GM19438 (cell line): ENCODE measurements at regions not wholly inside any gene's neighbourhood (a gene's known extent, or its start where the extent isn't known, plus 50 kb on each side); places are given as distances from the start of the nearest gene placed in this dataset.

Source experiments
- ATAC-seq: cut with Tn5 transposase; IDR thresholded peaks from one replicate; pipeline ENCODE4 v1.9.1; 2021; ENCODE audit warnings: low read depth; ENCODE audit not compliant: unreplicated experiment

DNA sequence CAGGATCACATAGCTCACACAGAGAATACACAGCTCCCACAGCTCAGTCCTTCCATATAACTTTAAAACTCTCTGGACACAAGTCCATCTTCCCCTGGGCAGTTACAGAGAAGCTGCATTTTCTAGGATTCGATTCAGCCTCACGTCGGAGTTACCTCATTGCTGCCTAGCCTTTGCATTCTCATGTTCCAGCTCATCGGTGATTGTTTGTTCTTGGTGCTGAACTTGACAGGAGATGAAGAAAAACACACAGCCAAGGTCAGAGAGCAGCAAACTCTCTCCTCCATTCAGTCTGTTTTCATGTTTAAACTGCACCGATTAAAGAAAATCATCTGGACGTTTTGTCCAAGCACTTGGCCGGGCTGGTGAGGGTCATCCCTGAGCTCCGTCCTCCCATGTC lies 375.5 kb upstream of the CFAP20DC start:
- no peak for ATAC-seq

DNA sequence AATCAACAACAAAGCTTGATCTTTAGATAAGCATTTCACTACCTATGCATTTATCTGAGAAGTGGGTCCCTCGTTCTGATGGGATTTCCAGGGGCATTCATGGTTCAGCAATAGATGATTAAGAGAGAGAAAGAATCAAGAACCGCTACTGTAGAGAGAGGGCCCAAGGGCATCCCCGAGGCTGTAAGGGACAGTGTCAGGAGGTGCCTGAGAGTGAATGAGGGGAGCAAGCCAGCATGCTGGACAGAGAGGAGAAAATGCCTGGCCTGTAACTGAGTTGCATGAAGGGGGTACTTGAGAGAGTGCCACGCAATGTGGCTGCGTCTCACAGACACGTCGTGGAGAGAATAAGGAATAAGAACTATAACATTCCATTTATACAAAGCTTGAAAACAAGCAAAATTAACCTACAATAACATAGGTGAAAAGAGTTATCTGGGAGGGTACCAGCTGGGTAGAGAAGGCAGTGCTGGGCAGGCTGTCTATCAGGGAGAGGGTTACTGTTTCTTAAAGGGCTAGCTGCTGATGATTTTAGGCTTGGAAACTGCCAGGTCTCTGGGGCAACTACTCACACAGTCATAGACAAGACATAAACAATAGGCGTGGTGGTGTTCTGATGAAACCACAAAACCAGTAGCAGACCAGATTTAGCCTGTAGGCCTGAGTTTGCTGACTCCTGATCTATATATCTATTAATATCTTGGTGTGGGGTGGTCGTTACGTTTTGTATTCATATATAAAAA lies 374.6 kb upstream of the CFAP20DC start:
- no peak for ATAC-seq

DNA sequence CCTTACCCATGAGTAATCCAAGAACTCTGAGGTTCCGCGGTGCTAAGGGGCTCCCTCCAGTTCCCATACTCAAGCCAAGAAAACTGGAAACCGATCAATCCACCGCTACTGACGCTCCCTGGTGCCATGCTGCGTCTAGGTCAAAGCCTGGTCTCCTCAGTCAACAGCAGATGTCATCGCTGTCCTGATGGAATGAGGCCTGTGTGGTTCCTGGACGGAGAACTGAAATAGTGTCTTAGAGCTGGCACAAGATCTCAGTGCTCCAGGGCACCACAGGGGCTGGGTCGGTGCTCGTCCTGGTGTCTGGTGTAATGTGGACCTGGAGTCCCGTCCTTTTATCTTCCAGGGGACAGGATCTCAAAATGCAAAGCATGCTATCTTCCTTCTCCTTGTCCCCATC lies 373.9 kb upstream of the CFAP20DC start:
- ATAC-seq, result no peak

DNA sequence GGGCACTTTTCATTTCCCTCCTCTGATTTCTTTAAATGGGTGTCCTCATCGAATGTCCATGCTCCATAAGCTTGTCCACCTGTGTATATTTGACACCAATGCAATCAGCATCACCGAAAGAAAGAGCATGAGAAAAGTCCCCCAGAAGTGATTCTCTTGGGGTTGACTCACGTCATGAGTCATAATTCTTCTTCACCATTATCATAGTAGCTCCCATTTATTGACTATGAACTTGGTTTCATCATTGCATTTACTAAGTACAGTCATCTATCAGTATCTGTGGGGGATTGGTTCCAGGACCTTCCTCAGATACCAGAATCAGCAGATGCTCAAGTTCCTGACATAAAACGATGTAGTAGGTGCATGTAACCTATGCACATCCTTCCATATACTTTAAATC lies 372.5 kb upstream of the CFAP20DC start:
- no peak for ATAC-seq

DNA sequence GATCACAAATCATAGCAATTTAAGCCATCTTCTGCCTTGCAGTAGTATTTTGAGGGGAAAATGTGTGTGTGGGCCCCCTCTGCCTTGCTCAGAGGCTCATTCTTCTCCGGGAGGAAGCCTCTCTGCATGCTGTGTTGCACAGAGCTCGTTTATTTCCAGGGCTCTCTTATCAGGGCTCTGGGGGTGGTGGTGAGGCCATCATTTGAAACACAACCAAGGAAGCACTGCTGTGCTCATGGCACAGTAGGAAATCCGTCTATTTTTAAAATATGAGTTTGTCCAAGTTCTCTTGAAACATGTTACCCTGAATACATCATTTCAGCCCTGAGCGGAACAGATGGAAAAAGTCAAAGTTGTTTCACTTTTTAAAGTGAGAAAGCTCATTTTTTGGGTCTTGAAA lies 369.0 kb upstream of the CFAP20DC start:
- no peak for ATAC-seq

DNA sequence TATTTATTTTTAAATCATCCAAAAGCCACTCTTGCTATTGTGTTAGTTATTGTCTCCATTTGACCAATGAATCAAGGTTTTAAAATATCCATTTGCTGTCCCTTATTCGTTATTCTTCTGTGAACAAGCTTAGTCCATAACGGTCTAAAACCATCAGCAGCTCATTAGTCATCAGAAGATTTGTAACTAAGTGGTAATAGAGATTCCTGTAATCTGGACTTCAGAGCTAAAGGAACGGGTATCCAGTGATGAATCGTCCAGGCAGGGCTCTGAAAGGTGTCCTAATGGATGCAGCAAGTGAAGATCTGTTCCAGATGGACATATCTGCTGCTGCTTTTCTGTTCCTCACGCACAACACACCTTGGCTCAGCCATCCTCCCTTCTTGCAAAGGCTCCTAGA lies 362.7 kb upstream of the CFAP20DC start:
- no peak for ATAC-seq

DNA sequence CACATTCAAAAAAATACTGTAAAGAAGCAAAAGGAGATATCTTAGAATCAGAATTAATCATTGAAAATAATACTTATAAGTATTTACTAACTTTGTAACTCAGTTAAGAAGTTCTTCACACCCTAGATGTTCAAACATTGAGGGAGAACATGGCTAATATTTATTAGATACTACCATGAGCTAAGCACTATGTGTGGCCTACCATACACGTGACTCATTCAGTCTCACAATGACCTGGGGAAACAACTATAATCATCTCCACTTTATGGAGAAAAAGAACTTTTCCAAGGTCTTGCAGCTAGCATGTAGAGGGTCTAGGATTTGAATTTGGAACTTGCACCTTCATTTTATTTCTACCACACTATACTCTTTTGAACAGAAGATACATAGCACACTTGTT lies 361.9 kb upstream of the CFAP20DC start:
- ATAC-seq, result no peak

DNA sequence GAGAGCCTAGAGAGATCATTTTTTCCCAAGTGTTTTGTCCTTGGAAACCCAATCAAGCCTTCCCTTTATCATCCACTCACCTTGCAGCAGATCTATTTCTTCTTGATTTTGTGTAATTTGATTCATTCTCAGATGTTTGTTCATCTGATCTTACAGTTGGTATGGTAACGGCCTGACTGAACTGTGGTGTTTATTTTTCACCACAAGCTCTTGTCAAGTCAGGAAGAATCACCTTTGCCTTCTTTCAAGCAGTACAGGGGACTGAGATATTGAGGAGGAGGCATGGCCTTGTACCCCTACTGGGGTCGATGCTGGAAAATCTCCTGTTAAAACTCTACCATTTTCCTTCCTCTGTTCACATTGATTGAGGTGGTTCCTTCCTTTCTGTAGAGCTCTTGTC lies 361.4 kb upstream of the CFAP20DC start:
- no peak for ATAC-seq

DNA sequence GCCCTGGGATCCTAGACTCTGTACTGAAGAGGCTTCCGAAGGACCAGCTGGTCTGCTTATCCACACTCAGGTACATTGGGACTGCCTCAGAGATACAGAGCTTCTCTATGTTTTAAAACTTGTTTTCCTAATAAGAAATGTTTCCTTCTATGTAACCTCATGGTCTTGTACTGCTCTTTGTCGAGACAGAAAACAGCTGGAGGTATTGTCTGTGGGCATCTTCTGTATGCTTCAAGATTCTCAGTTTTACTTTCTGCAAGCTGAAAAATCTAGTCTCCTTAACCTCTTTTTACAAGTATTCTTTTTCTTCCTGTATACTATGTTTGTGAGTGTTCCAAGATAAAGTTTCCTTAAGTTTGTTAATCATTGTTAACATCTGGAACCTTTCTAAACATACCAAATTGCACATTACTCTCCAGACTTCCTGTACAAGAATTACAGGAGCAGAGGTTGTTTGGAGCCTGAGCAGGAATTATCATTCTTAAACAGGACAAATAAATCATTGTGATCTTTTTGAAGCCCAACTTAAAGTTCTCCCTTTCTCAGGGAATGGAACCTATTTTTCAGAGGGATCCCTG lies 358.3 kb upstream of the CFAP20DC start:
- ATAC-seq, result peak; percentile 47

DNA sequence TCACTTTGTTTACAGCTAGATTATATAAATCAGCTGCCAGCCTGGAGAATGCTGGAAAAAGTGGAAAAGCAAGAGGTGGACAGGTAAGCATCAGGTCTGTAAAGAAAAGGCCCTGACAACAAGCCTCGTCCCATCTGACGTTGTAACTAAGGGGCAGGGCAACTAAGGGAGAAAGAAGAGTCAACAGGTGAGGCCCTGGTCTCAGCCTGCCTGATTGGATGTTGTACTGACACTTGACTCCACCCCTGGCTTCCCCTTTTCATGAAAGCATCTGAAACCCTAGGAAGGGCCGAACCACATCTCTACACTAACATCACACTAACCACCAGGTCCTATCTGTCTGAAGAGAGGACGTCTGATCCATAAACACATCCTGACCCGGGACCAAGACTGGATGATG lies 357.6 kb upstream of the CFAP20DC start:
- no peak for ATAC-seq

DNA sequence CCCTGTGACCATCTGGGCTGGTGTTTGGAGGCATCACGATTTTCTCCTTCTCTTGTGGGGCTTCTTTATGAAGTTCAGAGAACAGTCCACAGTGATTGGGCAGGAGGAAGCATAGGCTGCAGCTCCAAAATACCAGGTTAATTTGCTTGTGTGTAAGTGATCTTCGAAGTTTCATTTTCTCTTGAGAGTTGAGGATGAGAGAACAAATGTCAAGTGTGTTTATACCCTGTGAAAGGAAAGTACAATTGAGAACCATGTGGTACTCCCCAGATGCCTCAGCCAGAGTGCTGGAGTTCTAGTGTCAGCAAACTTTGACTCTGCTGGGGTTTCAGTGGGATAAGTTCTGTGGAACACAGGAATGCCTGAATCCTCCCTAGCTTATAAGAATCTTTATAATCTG lies 357.1 kb upstream of the CFAP20DC start:
- peak; percentile 66 for ATAC-seq

DNA sequence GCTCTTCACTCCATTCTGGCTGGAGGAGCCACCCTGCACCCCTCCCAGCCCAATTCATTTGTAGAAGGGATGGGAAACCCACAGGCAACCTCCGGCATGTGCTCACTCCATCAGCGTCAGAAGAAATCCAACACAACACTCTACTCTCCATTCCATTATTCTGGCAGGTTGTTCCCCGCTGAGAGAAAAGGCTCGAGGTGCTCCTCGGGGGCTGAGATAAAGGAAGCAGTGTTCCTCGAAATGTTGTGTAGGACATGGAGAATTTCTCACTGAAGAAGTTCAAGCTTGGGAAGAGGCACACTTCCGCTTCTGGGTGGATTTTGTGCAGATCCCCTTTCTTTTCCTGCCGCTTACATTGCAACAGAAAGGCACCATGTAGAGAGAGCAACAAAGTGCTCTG lies 355.0 kb upstream of the CFAP20DC start:
- no peak for ATAC-seq

DNA sequence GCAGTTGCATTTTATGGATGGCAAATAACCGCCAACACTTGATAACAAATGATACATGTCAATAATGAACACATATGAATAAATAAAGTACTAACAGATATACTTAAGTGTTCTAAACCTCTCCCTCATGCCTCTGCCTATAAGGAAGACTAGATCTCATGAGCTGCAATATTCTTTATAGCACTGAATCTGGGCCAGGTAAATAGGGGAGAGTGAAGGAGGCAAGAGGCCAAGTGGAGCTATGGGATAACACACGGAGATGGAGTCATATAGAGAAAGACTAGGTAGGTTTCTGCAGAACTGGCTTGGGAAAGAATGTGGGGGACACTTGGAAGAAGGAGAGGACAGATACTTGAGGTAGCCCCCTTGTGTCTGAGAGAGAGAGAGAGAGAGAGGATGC lies 354.2 kb upstream of the CFAP20DC start:
- ATAC-seq, result no peak

DNA sequence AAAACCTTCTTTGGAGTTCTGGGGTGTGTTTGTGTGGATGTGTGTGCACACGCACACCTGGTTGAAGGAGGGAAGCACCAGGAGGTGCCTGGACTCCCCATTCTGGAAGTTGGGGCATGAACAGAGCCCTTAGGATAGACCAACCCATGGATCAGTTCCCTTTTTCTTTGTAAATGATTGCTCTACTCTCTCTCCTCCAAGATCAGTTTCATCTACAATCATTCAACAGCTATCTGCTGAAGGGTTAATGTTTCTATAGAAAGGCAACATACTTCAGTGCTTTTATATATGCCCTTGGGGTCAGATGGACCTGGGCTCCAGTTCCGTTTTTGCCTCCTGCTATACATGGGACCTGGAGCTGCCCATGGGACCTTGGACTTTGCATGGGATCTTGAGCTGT lies 352.1 kb upstream of the CFAP20DC start:
- peak; percentile 83 for ATAC-seq

DNA sequence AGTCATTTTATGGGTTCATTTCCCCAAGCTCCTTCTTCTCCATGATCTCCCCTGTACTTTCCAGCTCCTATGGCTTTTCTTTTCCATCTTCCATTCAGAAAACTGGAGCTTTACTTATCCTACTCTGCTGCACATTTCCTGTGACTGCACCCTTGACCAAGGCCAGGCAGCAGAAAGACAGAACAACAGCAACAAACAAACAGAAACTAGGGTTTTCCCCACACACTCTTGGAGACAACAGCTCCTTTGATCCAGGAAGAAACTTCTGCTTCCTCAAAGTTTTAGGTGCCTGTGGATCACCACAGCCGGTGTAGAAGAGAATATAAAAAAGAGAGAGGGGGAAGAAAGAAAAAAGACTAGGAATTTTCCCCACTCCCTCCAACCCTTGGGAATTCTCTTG lies 342.3 kb upstream of the CFAP20DC start:
- no peak for ATAC-seq

DNA sequence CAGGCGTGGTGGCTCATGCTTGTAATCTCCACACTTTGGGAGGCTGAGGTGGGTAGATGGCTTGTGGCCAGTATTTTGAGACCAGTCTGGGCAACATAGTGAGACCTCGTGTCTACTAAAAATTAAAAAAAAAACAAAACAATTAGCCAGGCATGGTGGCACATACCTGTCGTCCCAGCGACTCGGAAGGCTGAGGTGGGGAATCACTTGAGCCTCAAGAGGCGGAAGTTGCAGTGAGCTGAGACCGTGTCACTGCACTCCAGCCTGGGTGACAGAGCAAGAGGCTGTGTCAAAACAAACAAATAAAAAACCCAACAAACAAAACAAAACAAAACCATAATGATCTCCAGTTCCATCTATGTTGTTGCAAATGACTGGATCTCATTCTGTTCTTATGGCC lies 341.3 kb upstream of the CFAP20DC start:
- no peak for ATAC-seq

DNA sequence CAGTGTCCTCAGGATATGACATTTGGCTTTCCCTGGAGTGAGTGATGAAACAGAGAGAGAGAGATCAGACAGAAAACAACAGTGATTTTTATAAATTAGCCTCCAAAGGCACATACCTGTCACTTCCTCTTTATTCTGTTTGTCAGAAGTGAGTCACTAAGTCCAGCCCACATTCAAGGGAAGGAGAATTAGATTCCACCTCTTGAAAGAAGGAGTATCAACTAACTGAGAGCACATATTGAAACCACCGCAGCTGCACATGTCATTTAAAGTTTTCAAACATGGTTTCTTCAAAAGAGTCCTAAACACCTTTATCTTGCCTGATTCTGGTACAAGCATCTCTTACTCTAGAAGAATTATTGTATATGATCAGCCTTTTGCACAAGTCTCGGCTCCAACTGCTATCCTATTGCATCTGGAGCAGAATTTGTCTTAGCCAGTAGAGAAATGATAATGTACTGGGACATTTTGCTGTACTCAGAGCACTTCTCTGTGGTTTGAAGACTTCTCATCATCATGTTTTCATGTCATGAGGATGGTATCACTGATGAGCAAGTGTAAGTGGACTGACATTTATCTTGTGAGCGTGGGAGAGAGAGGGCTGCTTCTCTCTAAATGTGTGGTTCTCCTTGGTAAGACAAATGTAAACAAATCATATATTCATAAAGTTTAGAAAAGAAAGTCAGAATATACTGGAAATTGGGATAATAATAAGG lies 338.9 kb upstream of the CFAP20DC start:
- peak; percentile 60 for ATAC-seq

DNA sequence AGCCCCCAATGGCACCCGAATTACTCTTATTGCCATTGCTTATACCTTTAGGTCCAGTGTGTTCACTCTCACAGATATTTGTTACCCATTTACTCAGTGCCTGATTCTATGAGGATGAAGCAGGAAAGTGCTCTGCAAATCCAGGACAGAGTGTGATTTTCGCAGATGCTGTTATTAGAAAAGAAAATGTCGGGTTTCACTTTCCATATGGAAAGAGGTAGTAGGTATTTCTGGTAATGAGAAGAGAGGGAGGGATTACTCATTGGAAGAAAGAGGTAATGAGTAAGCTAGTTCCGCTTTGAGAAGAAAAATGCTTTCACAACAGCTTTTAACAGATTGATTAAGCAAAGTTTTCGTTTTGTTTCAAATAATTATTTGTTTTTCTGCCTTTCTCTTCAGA lies 336.3 kb upstream of the CFAP20DC start:
- peak; percentile 64 for ATAC-seq

DNA sequence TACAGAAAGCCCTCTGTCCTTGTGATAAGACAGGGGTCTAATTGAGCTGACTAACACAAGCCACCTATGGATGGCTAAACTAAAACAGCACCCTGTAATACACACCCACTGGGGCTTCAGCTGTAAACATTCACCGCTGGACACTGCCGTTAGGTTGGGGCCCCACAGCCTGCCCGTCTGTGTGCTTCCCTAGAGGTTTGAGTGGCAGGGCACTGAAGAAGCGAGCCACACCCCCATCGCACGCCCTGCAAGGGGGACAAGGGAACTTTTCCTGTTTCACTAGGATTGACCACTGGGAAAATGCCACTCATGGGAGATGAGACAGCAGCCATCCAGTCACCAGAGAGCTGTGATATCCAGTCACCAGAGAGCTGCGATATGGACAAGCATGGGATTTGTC lies 335.7 kb upstream of the CFAP20DC start:
- ATAC-seq, result no peak

DNA sequence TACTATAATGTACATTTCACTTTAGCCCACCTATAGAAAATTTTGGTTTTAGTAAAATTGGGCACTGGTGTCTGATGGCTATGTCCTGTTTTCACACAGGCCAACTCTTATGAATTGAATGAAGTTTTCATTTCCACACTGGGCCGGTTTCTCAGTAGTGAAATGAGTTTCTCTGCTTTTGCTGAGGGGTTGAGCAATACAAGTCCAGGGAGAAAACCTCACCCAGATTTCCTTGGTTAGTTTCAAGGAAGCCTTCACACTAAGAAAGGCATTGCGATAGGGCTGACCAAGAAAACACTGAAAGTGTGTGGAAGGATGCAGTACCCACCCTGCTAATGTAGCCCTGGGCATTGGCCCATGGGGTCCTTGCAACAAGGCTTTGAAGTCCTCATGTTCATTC lies 331.5 kb upstream of the CFAP20DC start:
- peak; percentile 75 for ATAC-seq

DNA sequence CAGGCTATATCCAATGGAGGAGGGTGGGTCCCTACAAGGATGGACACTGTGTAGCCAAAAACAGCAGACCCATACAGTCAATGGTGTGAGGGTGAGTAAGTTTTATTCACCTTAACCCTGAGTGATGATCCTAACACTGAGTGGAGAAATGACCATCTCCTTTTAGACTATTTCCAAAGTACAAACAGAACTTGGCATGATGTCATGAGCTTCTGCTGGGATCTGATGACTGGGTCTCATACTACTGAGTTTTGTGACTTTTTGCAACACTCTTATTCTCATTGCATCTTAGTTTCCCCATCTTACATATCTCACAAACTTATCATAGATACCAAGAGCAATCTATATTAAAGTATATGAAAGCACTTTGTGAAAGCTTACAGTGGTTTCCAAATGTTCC lies 330.3 kb upstream of the CFAP20DC start:
- ATAC-seq, result no peak

DNA sequence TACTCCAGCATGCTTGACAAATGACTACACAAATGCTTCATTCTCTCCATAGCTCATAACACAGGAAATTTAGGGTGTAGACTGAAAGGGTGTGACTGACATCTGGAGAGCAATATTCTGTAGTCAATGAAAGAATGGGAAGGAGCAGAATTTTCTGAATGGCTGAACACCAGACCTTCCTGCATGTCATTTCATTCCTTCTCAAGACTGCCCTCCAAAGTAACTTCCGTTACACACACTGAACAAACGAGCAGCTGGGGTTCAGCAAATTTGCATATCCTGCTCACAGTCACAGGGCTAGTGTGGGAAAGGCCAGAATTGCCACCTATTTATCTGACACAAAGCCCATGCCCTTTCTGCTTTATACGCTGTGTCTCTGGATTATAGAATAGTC lies 325.0 kb upstream of the CFAP20DC start:
- ATAC-seq, result peak; percentile 99
